Colon (tissue), 2 donors: ENCODE measurements at regions not wholly inside any gene's neighbourhood (a gene's known extent, or its start where the extent isn't known, plus 50 kb on each side); places are given as distances from the start of the nearest gene placed in this dataset.
"Not testable (repeated sequence)": the region's sequence is repeated elsewhere in the genome, so short reads cannot be mapped to it uniquely, and the experiment has no call there.

Source experiments
- FAIRE-seq: peaks from 2 replicates; lab custom pipeline; 2012; peaks lifted over from hg19 to GRCh38; lab: Jason Lieb, UNC
- donor health status: control.
- donor health status: control.

DNA sequence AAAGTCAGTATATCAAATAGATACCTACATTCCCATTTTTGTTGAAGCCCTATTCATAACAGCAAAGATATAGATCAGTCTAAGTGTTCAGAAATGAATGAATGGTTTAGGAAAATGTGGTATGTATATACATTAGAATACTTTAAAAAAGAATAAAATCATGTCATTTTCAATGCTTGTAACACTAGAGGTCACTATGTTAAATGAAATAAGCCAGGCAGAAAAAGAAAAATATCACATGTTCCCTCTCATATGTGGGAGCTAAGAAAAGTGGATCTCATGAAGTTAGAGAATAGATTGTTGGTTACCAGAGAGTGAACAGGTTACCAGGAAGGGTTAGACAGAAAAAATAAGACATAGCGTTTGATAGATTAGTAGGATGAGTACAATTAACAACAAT, 1111.0 kb upstream of the SLC39A10 start:
- no peak for FAIRE-seq

DNA sequence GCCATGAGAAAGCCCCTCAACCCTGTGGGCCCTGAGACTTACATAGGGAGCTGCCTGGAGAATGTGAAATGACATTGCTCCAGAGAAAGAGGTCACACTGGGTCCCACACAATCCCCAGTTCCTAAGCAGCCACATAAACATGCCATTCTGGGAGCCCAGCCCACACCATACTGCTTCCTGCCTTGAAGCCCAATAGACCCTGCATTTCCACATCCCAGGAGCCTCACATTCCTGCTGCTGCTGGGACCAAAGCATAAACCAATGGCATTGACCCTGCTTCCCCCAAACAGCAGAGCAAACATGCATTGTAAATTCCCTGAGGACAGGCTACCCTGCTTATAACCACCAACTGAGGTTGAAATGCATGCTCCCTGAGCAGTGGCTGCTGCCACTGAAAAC, 1117.6 kb upstream of the SLC39A10 start:
- no peak for FAIRE-seq

DNA sequence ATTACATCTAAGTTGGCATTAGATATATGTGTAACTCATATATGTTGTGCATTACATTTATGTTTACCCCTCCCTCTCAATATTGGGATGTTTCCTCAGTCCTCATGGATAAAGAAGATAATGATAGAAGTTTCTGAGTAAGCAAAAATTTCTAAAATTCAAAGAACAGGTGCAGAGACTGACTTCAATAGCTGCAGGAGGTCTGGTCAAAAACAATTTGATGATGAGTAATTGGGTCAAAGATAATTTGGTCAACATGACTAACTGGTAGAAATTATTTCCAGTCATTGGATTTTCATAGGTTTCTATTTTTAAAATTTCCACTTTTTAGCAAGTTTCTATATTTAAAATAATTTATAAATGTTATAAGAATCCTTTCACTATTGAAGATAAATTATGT, 1130.9 kb upstream of the SLC39A10 start:
- FAIRE-seq = no peak

DNA sequence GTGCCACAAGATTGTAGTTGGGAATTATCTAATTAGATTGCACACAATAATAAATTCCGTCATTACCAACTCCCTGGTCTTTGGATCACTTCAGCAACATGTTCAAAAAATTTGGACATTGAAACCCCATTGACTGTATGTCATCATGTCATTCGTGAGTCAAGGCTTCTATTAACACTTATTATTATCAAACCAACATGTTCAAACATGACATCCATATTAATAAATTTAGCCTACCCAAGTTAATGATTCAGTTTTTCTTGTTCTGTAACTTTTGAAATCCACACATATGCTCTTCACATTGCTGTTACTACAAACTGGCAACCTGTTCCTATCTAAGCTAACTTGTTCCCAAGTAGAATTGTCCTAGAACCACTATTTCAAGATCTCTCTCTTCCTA, 1142.7 kb upstream of the SLC39A10 start:
- no peak for FAIRE-seq

DNA sequence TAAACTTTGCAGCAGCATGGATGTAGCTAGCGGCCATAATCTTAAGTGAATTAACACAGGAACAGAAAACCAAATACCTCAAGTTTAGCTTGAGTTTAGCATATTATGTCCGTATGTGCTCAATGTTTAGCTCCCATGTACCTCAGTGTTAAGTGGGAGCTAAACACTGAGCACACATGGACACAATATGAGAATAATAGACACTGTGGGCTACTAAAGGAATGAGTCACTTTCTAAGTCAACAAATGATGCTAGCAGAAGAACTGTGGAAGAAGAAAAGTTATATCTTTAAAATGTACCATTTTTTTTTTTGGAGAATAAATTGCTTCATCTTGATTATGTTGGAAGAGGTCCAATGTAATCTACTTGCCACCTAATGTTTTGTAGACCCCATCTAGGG, 1146.0 kb upstream of the SLC39A10 start:
- not testable (repeated sequence) for FAIRE-seq

DNA sequence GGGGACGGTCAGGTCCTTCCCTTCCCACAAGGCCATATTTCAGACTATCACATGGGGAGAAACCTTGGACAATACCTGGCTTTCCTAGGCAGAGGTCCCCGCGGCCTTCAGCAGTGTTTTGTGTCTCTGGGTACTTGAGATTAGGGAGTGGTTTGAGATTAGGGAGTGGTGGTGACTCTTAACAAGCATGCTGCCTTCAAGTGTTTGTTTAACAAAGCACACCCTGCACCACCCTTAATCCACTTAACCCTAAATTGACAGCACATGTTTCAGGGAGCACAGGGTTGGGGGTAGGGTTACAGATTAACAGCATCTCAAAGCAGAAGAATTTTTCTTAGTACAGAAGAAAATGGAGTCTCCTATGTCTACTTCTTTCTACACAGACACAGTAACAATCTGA, 1152.2 kb upstream of the SLC39A10 start:
- FAIRE-seq = not testable (repeated sequence)

DNA sequence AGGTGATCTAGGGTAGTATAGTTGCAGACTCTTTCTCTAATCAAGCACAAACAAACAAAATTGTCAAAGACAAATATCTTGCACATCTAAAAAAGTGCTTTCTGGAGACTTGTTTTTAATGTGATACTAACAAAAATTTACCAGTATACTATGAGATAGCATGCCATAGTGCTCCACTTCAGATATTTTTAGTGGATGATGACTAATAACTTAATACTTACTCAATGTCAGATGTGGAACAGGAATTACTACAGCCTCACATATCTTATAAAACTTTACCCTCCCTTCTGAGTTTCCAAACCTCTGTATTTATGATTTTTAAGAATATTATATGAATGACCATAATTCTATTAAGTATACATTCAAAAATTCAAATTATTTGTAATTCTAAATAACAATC, 1162.0 kb upstream of the SLC39A10 start:
- no peak for FAIRE-seq

DNA sequence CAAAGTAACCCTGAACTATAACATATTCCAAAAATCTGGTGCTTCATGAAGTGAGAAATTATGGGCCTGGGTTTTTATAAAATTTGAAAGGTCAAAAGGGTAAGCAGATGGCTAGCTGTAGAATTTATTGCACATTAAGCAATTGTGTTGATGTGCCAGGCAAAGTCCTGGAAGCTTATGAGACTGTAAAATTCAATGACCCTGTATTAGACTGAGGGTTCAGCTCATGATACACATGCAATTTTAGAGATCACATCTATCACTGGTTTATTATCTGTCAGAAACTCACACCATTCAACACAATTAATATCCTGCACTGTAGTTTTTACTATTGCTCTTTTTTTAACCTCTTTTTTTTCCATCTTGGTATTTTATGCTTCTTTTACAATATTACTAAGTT, 1162.6 kb upstream of the SLC39A10 start:
- FAIRE-seq = no peak

DNA sequence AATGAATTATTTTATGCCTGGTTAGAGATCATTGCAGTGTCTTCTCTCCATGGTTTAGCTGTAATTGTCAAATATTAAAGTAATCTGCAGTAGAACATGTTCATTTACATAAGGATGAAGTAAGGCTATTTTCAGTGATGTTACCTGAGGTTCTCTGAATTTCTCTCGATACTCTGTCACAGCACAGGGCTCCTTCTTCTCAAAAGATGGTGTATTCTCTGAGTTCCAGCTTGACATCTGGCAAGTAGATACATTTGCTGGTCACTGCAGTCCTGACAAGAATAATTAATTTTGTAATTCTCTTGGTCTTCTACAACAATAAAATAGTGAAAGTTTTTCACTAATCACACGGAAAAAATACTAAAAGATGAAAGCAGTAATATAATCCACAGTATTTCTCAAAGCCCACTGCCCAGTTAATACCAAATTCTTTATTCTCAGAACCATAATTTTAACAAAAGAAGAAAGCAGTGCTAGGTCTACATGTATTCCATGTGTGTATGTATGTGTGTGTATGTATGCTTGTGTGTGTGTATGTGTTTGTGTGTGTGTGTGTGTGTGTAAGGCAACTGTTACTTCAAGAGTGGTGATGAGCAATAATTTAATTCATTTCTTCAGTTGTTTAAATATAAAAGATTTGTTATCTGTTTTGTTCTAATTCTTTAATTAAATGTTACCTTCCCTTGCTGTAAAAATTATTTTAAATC, 1165.5 kb upstream of the SLC39A10 start:
- FAIRE-seq = no peak

DNA sequence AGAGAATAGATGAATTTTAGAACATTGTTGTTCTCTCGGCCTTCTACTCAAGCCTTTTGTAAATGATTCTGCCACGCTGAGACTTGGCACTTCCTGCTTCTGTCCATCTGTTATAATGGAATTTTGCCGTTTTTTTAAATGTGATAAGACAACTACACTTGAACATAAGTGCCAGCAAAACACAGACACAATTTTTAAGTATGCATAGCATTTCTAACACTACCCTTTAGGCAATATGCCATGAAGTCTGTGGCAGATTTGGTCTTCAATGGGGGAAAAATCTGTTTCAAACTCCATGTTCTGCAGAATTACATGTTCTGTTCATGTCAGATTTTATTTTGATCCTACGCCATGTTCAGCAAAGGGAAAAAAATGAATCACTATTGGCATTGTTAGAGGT, 1170.7 kb upstream of the SLC39A10 start:
- FAIRE-seq = no peak

DNA sequence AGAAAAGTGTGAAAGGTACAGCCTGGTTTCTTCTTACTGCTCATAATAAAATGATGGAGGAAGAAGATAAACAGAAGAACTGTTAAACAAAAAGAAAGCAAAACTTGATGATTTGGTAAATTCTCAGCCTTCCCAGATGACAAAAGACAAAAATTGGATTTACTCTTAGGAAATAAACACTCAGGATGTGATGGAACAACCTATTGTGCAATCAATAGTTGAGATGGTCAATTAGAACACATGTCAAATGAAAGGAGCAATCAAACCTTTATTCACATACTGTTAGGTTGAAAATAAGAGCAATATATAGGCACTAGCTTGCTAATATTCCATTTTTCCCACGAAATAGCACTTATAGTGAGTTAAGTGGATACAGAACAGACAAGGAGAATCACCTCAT, 1174.0 kb upstream of the SLC39A10 start:
- FAIRE-seq = no peak

DNA sequence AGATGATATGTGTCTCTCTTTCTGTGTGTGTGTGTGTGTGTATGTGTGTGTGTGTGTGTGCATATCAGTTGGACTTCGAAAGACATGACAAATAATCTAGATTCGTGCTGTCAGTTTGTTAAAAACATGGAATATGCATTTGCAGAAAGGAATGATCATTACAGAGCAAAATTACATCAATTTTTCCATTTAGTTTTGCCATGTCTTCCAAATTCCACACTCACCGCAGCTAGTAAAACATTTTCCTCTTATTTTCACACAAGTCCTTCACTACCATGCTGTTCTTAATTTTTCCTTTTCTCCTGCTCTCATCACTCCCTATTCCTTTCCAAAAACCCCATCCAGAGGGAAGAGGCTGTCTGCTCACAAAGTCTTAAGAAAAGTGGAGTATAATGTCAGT, 1191.4 kb upstream of the SLC39A10 start:
- no peak for FAIRE-seq

DNA sequence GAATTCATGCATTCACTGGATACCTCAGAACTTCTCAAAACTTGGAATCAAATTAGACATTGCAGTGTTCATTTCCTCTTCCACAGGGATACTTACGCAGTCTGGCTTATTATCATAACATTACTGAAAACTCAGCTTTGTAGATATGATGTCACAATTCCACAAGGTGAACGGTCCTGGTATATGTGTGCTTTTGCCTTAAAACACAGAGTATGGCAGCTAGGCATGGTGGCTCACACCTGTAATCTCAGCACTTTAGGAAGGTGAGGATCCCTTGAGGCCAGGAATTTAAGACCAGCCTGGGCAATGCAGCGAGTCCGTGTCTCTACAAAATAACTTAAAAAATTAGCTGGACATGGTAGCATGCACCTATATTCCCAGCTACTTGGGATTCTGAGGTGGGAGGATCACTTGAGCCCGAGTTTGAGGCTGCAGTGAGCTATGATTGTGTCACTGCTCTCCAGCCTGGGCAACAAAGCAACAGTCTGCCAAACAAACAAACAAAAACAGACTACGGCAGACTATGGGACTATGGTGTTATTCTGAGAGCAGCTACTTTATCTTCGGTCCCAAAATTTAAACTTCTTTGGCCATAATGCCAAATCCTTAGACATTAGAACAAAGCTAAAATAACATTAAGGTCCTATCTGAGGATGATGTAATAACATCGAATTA, 1191.9 kb upstream of the SLC39A10 start:
- FAIRE-seq = no peak

DNA sequence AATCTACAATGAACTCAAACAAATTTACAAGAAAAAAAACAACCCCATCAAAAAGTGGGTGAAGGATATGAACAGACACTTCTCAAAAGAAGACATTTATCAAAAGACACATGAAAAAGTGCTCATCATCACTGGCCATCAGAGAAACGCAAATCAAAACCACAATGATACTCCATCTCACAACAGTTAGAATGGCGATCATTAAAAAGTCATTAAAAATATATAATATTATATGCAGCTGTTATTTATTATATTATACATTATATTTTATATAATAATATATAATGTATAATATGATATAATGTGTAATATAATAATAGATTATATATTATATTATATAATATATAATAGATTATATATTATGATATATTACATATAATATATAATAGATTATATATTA, 1194.1 kb upstream of the SLC39A10 start:
- FAIRE-seq = not testable (repeated sequence)

DNA sequence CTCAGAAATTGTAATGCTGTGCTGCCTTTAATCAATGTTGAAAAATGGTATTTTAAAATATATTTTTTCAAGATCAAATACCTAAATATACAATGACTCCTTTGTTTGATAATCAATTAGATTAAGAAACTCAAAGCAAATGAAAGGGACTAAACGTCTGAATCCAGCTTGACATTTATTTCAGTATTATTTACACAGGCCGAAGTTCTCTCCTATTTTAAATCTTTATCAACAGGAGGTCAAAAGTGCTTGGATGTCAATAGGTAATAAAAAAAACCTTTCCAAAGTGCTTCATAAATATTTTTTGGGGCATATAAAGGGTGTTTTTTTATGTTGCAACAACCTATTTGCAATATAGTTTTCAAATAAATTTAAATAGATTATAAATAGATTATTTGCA, 1201.7 kb upstream of the SLC39A10 start:
- no peak for FAIRE-seq

DNA sequence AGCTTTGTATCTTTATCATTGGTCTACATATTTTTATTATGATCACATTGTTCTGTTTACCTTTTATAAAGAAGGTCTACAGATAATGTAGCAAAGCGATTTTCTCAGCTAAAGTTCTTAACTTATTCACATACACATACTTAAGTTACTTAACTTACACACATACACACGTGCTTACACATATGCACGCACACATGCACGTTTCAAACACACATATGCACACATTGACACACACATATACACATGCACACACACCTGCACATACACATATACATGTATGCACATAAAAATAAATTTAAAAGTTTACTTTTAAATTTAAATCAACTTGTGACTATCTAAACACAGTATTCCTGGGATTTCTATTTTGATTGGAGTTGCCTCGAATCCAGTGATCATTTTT, 1204.5 kb upstream of the SLC39A10 start:
- FAIRE-seq = no peak

DNA sequence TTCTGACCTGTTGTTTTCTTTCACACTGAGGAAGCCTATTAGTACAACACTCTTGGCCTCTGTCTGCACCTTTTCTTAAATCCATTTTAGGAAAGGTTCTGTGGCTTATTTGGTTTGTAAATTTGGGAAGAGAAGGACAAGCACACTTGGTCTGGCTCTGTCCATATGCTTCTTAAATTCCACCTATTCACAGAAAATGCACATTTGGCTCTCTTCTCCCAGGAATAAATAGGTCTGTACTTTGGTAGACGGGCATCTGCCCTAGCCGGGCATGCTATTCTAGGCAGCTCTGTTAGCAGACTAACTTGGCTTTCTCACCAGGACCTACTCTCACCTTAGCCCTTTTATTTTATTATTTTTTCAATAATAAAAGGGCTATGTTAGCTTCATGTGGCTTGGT, 1211.8 kb upstream of the SLC39A10 start:
- FAIRE-seq = no peak

DNA sequence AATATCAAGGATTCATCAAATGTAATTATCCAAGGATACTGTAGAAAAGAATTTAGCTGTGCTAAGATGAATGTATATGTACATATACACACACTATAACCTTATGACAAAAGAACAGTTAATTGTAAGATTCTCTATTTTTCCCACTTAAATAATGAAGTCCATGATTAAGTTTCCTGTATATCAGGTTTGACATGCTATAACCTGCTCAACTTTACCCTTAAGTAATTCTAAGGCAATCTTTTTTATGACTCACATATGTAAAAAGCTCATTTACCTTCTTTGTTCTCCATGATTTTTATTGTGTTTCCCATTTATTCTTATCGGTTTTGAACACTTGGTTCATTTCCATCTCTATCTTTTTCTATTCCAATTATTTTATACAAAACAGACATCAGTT, 1213.1 kb upstream of the SLC39A10 start:
- FAIRE-seq = no peak

DNA sequence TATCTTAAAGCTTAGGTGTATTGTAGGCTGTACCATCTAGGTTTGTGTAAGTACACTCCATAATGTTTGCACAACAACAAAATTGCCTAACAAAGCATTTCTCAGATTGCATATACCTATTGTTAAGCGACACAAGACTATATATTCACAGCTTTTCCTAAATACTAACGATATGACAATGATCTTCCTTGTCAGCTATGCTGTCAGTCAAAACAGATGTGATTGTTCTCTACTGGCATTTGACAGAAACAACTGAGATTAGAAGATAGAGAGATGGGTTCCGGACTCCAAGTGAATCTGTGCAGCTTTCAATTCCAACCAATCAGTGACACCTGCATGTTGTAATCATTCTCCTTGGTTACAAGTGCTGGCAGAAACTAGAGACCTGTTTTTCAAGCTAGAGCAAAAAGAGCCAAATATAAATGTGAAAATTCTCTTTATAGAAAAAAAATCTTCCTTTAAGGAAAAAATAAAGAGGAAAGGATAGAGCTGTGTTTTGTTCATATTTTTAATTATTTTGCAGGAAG, 1232.3 kb upstream of the SLC39A10 start:
- FAIRE-seq = no peak

DNA sequence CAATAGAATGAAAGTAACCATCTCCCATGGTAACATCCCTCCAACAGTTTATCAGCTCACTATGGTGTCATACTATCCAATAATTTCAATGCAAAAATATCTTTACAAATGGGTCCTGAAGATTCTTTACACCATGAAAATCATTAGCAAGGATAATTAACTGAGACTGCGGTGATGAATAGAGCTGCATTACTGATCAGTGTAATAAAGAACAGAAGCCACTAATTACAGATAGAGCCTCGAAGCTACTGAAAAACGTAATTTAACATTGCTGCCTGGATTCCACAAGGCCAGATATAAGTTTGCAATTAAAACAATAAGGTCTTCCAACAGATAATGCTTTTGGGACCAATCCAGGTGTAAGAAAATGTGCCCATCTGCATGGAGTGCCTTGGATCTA, 1245.8 kb upstream of the SLC39A10 start:
- no peak for FAIRE-seq

DNA sequence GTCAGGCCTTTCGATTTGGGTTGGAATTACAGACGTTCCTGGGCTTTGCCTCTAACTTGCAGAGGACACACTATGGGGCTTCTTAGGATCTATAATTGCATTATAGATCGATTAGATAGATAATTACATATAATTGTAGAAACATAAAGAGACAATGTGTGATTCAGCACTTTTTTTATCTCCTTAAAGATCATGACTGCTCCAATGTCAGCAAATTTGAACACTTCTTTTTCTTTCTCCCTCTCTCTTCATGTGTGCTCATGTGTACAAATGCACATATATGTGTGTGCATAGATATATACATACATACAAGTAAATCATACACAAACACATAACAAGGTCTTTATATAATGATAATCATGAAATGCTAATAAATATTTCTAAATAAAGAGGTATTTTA, 1261.2 kb upstream of the SLC39A10 start:
- FAIRE-seq = no peak

DNA sequence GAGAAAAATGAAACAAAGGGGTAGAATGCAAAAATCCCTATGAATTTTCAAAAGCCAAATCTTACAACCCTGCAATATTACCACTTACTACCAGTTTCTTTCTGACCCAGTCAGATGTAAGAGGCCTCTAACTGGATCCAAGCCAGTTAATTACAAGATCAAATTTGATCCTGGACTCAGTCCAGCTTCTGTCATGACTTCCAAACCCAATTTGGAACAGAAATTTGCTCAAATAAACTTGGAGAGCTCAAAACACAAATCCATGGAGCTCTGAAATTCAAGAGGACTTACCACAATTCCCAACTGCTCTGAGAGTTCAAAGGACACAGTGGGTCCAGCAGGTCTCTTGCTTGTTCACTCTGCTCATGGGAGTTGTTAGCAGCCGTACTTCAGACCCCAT, 1271.7 kb upstream of the SLC39A10 start:
- no peak for FAIRE-seq

DNA sequence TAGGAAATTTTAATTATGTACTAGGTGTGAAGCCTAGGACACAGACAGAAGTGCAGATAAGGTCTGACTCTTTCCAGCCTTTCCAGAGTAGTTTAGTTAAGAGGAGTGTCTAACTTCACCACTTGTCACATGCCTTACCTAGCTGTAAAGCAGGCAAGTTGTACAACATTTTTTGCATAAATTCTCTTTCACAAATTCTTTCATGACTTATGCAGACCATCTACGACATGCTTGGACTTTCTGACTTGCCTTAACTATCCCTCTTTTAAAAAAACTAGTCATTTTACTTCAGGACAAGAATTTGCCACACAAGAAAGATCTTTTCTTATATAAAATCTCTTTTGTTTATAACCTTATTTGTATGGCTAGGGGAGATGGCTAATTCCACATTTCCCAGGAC, 1273.6 kb upstream of the SLC39A10 start:
- FAIRE-seq = no peak

DNA sequence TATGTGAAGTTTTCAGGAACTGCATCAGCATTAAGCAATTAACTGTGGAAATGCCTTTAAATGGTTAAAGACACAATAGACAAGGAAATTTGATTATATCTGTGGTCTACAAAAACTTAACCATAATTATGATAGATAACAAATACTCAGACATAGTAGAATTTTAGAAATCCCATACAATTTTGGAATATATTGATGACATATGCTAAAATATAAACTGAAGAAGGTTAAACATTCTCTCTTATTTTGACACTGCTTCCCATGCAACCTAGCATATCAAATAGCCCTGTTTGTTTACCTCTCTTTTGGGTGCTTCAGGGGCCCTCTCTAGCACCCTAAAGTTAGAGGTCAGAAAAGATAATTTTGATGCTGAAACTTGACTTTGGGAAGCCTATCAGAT, 1274.8 kb upstream of the SLC39A10 start:
- no peak for FAIRE-seq
